ENCODE measurements at regions not wholly inside any gene's neighbourhood (a gene's known extent, or its start where the extent isn't known, plus 50 kb on each side); places are given as distances from the start of the nearest gene placed in this dataset.
"Not testable (repeated sequence)": the region's sequence is repeated elsewhere in the genome, so short reads cannot be mapped to it uniquely, and the experiment has no call there.

- no peak for DNase-seq
These were observed 750.2 kb downstream of the TMEM121 start for GRCh38 chr14:106276326-106277267.

- DNase-seq, result no peak
These were observed 751.1 kb downstream of the TMEM121 start for GRCh38 chr14:106277503-106277902.

- no peak for DNase-seq
These were observed 754.5 kb downstream of the TMEM121 start for GRCh38 chr14:106280876-106281275.

GRCh38 chr14:106286697-106287290 is 760.4 kb downstream of the TMEM121 start:
- no peak for DNase-seq

GRCh38 chr14:106287506-106287905 is 761.1 kb downstream of the TMEM121 start:
- no peak for DNase-seq

GRCh38 chr14:106291626-106292025 is 765.2 kb downstream of the TMEM121 start:
- DNase-seq, result no peak

GRCh38 chr14:106294324-106294723 is 767.9 kb downstream of the TMEM121 start:
- no peak for DNase-seq

- not testable (repeated sequence) for DNase-seq
These were observed 774.6 kb downstream of the TMEM121 start for GRCh38 chr14:106300951-106301510.

- not testable (repeated sequence) for DNase-seq
These were observed 775.2 kb downstream of the TMEM121 start for GRCh38 chr14:106301609-106302008.

GRCh38 chr14:106302661-106303060 is 776.3 kb downstream of the TMEM121 start:
- no peak for DNase-seq

- DNase-seq, result no peak
These were observed 777.9 kb downstream of the TMEM121 start for GRCh38 chr14:106304271-106304670.

- no peak for DNase-seq
These were observed 782.5 kb downstream of the TMEM121 start for GRCh38 chr14:106308839-106309389.

GRCh38 chr14:106309423-106309822 is 783.0 kb downstream of the TMEM121 start:
- DNase-seq, result no peak

GRCh38 chr14:106315436-106315835 is 789.1 kb downstream of the TMEM121 start:
- DNase-seq, result no peak

GRCh38 chr14:106317593-106317992 is 791.2 kb downstream of the TMEM121 start:
- no peak for DNase-seq

- DNase-seq, result no peak
These were observed 792.3 kb downstream of the TMEM121 start for GRCh38 chr14:106318700-106319099.

- DNase-seq, result not testable (repeated sequence)
These were observed 797.6 kb downstream of the TMEM121 start for GRCh38 chr14:106323970-106324369.

GRCh38 chr14:106327234-106327633 is 800.9 kb downstream of the TMEM121 start:
- DNase-seq, result no peak

- DNase-seq, result not testable (repeated sequence)
These were observed 801.4 kb downstream of the TMEM121 start for GRCh38 chr14:106327702-106328353.

GRCh38 chr14:106329243-106329642 is 802.9 kb downstream of the TMEM121 start:
- not testable (repeated sequence) for DNase-seq

GRCh38 chr14:106329987-106330774 is 803.8 kb downstream of the TMEM121 start:
- not testable (repeated sequence) for DNase-seq
